A549 (cell line): ENCODE measurements at regions not wholly inside any gene's neighbourhood (a gene's known extent, or its start where the extent isn't known, plus 50 kb on each side); places are given as distances from the start of the nearest gene placed in this dataset.

ENCODE experiments used
- CEBPB ChIP-seq, 2 experiments: fragments of >200 bp in 1 of 2; sonication (Bioruptor Twin) in 1 of 2; formaldehyde crosslinking in 1 of 2; IDR thresholded peaks; 2 replicates each; pipeline ENCODE4 v1.6.1; 2012 to 2016
- POLR2A ChIP-seq: IDR thresholded peaks from 2 replicates; pipeline ENCODE4 v1.6.1; 2012; ENCODE audit warnings: mild to moderate bottlenecking, low read length
- POLR2AphosphoS2 ChIP-seq: conservative IDR thresholded peaks from 2 replicates; pipeline ENCODE4 v1.6.1; 2012; ENCODE audit warnings: low read length, improper control_type of control experiment, inconsistent platforms
- RARB ChIP-seq: fragments of 250-450 bp; sonication (Bioruptor Pico); IDR thresholded peaks from 2 replicates; pipeline ENCODE4 v1.8.0; 2021; ENCODE audit warnings: mild to moderate bottlenecking, moderate library complexity
- RFX5 ChIP-seq: fragments of 450-650 bp; IDR thresholded peaks from 2 replicates; pipeline ENCODE4 v1.7.1; 2014; ENCODE audit warnings: antibody characterized with exemption, mild to moderate bottlenecking, moderate library complexity
- ZSCAN20 ChIP-seq: fragments of 250-450 bp; sonication (Bioruptor Pico); IDR thresholded peaks from 2 replicates; pipeline ENCODE4 v1.8.0; 2022; ENCODE audit warnings: mild to moderate bottlenecking, moderate library complexity
- TF ChIP-seq, protein P1 (sequence below): fragments of 450-650 bp; IDR thresholded peaks from 2 replicates; pipeline ENCODE4 v1.6.1; 2014; ENCODE audit warnings: antibody characterized with exemption
- TF ChIP-seq, protein P2 (sequence below): fragments of >200 bp; sonication (Bioruptor Twin); formaldehyde crosslinking; IDR thresholded peaks from 3 replicates; pipeline ENCODE4 v1.5.1; 2016
- TF ChIP-seq, protein P3 (sequence below): fragments of 250-450 bp; sonication (Bioruptor Pico); IDR thresholded peaks from 2 replicates; pipeline ENCODE4 v1.5.0; 2021; ENCODE audit warnings: mild to moderate bottlenecking, moderate library complexity, borderline replicate concordance
- TF ChIP-seq, protein P4 (sequence below): fragments of >200 bp; sonication (Bioruptor Twin); formaldehyde crosslinking; IDR thresholded peaks from 3 replicates; pipeline ENCODE4 v1.6.1; 2016

DNA sequence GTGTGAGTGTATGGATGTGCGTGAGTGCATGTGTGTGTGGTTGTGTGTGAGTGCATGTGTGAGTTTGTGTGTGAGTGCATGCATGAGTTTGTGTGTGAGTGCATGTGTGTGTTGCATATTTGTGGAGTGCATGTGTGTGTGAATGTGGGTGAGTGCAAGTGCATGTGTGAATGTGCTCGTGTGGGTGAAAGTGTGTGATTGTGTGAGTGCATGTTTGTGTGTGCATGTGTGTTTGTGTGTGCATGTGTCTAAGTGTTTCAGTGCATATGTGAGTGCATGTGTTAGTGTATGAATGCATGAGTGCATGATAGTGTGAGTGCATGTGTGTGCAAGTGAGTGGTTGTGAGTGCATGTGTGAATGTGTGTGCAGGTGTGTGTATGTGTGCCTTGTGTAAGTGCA, 343.4 kb upstream of the SALL3 start:
- TF ChIP-seq, protein P1, sequence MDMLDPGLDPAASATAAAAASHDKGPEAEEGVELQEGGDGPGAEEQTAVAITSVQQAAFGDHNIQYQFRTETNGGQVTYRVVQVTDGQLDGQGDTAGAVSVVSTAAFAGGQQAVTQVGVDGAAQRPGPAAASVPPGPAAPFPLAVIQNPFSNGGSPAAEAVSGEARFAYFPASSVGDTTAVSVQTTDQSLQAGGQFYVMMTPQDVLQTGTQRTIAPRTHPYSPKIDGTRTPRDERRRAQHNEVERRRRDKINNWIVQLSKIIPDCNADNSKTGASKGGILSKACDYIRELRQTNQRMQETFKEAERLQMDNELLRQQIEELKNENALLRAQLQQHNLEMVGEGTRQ = no peak
- TF ChIP-seq, protein P2, sequence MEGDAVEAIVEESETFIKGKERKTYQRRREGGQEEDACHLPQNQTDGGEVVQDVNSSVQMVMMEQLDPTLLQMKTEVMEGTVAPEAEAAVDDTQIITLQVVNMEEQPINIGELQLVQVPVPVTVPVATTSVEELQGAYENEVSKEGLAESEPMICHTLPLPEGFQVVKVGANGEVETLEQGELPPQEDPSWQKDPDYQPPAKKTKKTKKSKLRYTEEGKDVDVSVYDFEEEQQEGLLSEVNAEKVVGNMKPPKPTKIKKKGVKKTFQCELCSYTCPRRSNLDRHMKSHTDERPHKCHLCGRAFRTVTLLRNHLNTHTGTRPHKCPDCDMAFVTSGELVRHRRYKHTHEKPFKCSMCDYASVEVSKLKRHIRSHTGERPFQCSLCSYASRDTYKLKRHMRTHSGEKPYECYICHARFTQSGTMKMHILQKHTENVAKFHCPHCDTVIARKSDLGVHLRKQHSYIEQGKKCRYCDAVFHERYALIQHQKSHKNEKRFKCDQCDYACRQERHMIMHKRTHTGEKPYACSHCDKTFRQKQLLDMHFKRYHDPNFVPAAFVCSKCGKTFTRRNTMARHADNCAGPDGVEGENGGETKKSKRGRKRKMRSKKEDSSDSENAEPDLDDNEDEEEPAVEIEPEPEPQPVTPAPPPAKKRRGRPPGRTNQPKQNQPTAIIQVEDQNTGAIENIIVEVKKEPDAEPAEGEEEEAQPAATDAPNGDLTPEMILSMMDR = no peak
- TF ChIP-seq POLR2A (no peak), POLR2AphosphoS2 (no peak), RARB (CRISPR knock-in tag) (no peak), CEBPB (IDR thresholded peaks at IDR 0.05) (no peak), ZSCAN20 (CRISPR knock-in tag) (no peak), RFX5 (no peak)
- TF ChIP-seq, protein P3, sequence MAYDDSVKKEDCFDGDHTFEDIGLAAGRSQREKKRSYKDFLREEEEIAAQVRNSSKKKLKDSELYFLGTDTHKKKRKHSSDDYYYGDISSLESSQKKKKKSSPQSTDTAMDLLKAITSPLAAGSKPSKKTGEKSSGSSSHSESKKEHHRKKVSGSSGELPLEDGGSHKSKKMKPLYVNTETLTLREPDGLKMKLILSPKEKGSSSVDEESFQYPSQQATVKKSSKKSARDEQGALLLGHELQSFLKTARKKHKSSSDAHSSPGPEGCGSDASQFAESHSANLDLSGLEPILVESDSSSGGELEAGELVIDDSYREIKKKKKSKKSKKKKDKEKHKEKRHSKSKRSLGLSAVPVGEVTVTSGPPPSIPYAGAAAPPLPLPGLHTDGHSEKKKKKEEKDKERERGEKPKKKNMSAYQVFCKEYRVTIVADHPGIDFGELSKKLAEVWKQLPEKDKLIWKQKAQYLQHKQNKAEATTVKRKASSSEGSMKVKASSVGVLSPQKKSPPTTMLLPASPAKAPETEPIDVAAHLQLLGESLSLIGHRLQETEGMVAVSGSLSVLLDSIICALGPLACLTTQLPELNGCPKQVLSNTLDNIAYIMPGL = no peak
- TF ChIP-seq, protein P4, sequence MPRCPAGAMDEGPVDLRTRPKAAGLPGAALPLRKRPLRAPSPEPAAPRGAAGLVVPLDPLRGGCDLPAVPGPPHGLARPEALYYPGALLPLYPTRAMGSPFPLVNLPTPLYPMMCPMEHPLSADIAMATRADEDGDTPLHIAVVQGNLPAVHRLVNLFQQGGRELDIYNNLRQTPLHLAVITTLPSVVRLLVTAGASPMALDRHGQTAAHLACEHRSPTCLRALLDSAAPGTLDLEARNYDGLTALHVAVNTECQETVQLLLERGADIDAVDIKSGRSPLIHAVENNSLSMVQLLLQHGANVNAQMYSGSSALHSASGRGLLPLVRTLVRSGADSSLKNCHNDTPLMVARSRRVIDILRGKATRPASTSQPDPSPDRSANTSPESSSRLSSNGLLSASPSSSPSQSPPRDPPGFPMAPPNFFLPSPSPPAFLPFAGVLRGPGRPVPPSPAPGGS = no peak
